Mesodermal cell (in vitro differentiated cells): ENCODE measurements at regions not wholly inside any gene's neighbourhood (a gene's known extent, or its start where the extent isn't known, plus 50 kb on each side); places are given as distances from the start of the nearest gene placed in this dataset.
"Not testable (repeated sequence)": the region's sequence is repeated elsewhere in the genome, so short reads cannot be mapped to it uniquely, and the experiment has no call there.

Experiments used
- H3K27ac ChIP-seq: 2 replicates; pipeline ENCODE4 v1.7.0; 2013; ENCODE audit warnings: mild to moderate bottlenecking, low read depth, low read length, moderate library complexity; ENCODE audit not compliant: severe bottlenecking
- H3K36me3 ChIP-seq: 2 replicates; pipeline ENCODE4 v1.7.1; 2013; ENCODE audit warnings: mild to moderate bottlenecking, low read length, moderate library complexity; ENCODE audit not compliant: control insufficient read depth, insufficient read depth
- H3K4me1 ChIP-seq: one replicate; pipeline ENCODE4 v1.7.1; 2013; ENCODE audit warnings: mild to moderate bottlenecking, low read length; ENCODE audit not compliant: insufficient read depth, control insufficient read depth, poor library complexity, severe bottlenecking
- H3K4me3 ChIP-seq: 2 replicates; pipeline ENCODE4 v1.7.0; 2013; ENCODE audit warnings: low read length, control low read depth, mild to moderate bottlenecking; ENCODE audit not compliant: insufficient read depth, poor library complexity, severe bottlenecking; ENCODE audit errors: extremely low read depth
- H3K9me3 ChIP-seq: 2 replicates; pipeline ENCODE4 v1.7.1; 2013; ENCODE audit warnings: mild to moderate bottlenecking, low read length, moderate library complexity; ENCODE audit not compliant: control insufficient read depth
- WGBS, 2 experiments: methylation state at CpG; one replicate each; pipeline ENCODE4 v1.1.5; 2013; ENCODE audit warnings: missing lambda C conversion rate in 2 of 2; ENCODE audit not compliant: insufficient coverage in 2 of 2; 5-methylcytosine and 5-hydroxymethylcytosine counted together

- Histone ChIP-seq H3K4me1 (no peaks in the 10 kb centered on the region), H3K9me3 (no peaks in the 10 kb centered on the region), H3K4me3 (no peak overlapping the region), H3K27ac (no peak overlapping the region), H3K36me3 (no peaks in the 10 kb centered on the region)
- WGBS, 2 experiments = 60 to 100% methylated on average over 1 to 2 of the region's 3 CpGs
These were observed 80.2 kb upstream of the PHACTR1 start for GRCh38 chr6:12636336-12636735.

- Histone ChIP-seq H3K4me3 (no peak overlapping the region), H3K9me3 (no peaks in the 10 kb centered on the region), H3K36me3 (no peaks in the 10 kb centered on the region), H3K4me1 (no peaks in the 10 kb centered on the region), H3K27ac (no peak overlapping the region)
- WGBS, 2 experiments = 25 to 27% methylated on average over 3 to 5 of the region's 7 CpGs
These were observed 78.5 kb upstream of the PHACTR1 start for GRCh38 chr6:12637960-12638641.

- WGBS, 2 experiments = no CpG with 5 or more reads among the region's 1 CpG
- H3K9me3 ChIP-seq = no peaks in the 10 kb centered on the region
- H3K4me3 ChIP-seq = no peak overlapping the region
- no peaks in the 10 kb centered on the region for H3K4me1 ChIP-seq
- no peaks in the 10 kb centered on the region for H3K36me3 ChIP-seq
- no peak overlapping the region for H3K27ac ChIP-seq
These were observed 76.1 kb upstream of the PHACTR1 start for GRCh38 chr6:12640438-12640837.

GRCh38 chr6:12641785-12642184, 74.8 kb upstream of the PHACTR1 start:
- H3K4me1 ChIP-seq, H3K9me3 ChIP-seq, H3K27ac ChIP-seq, H3K36me3 ChIP-seq, H3K4me3 ChIP-seq: not testable (repeated sequence)
- no CpG with 5 or more reads among the region's 2 CpGs for WGBS, 2 experiments

GRCh38 chr6:12645941-12646340, 70.6 kb upstream of the PHACTR1 start:
- Histone ChIP-seq H3K27ac (no peak overlapping the region), H3K9me3 (peaks cover 5% of the 10 kb centered on the region), H3K36me3 (no peaks in the 10 kb centered on the region), H3K4me1 (no peaks in the 10 kb centered on the region), H3K4me3 (no peak overlapping the region)
- WGBS, 2 experiments = 67 to 89% methylated on average over 3 of the region's 4 CpGs

GRCh38 chr6:12648171-12648570, 68.4 kb upstream of the PHACTR1 start:
- no CpG with 5 or more reads among the region's 4 CpGs for WGBS, 2 experiments
- no peaks in the 10 kb centered on the region for H3K36me3 ChIP-seq
- no peak overlapping the region for H3K4me3 ChIP-seq
- H3K9me3 ChIP-seq = peaks cover 5% of the 10 kb centered on the region
- H3K27ac ChIP-seq = no peak overlapping the region
- no peaks in the 10 kb centered on the region for H3K4me1 ChIP-seq

- 100% methylated on average over 1 of the region's 1 CpG; no CpG with 5 or more reads in 1 of the 2 experiments for WGBS, 2 experiments
- Histone ChIP-seq H3K4me3 (no peak overlapping the region), H3K27ac (no peak overlapping the region), H3K9me3 (peaks cover 5% of the 10 kb centered on the region), H3K4me1 (no peaks in the 10 kb centered on the region), H3K36me3 (no peaks in the 10 kb centered on the region)
These were observed 67.2 kb upstream of the PHACTR1 start for GRCh38 chr6:12649325-12649724.

- H3K4me1 ChIP-seq = peaks cover 4% of the 10 kb centered on the region
- no peak overlapping the region for H3K27ac ChIP-seq
- no peaks in the 10 kb centered on the region for H3K36me3 ChIP-seq
- 79 to 98% methylated on average over 3 to 4 of the region's 5 CpGs for WGBS, 2 experiments
- peaks cover 5% of the 10 kb centered on the region for H3K9me3 ChIP-seq
- H3K4me3 ChIP-seq = no peak overlapping the region
These were observed 63.1 kb upstream of the PHACTR1 start for GRCh38 chr6:12653486-12653885.

- Histone ChIP-seq H3K4me1 (peaks cover 4% of the 10 kb centered on the region), H3K36me3 (no peaks in the 10 kb centered on the region), H3K27ac (no peak overlapping the region), H3K9me3 (peaks cover 5% of the 10 kb centered on the region), H3K4me3 (no peak overlapping the region)
- WGBS, 2 experiments = 90 to 91% methylated on average over 3 of the region's 3 CpGs
These were observed 62.5 kb upstream of the PHACTR1 start for GRCh38 chr6:12654107-12654506.

- Histone ChIP-seq H3K27ac (peak overlapping the region; percentile 23), H3K4me3 (no peak overlapping the region), H3K9me3 (peaks cover 1% of the 10 kb centered on the region), H3K36me3 (no peaks in the 10 kb centered on the region), H3K4me1 (peaks cover 4% of the 10 kb centered on the region)
- 86 to 90% methylated on average over 2 to 3 of the region's 3 CpGs for WGBS, 2 experiments
These were observed 62.1 kb upstream of the PHACTR1 start for GRCh38 chr6:12654514-12654913.

GRCh38 chr6:12656906-12657305, 59.7 kb upstream of the PHACTR1 start:
- Histone ChIP-seq H3K9me3 (no peaks in the 10 kb centered on the region), H3K4me3 (no peak overlapping the region), H3K27ac (no peak overlapping the region), H3K36me3 (no peaks in the 10 kb centered on the region), H3K4me1 (peaks cover 4% of the 10 kb centered on the region)
- 55 to 72% methylated on average over 1 to 3 of the region's 3 CpGs for WGBS, 2 experiments
